ENCODE measurements at regions not wholly inside any gene's neighbourhood (a gene's known extent, or its start where the extent isn't known, plus 50 kb on each side); places are given as distances from the start of the nearest gene placed in this dataset.

DNA sequence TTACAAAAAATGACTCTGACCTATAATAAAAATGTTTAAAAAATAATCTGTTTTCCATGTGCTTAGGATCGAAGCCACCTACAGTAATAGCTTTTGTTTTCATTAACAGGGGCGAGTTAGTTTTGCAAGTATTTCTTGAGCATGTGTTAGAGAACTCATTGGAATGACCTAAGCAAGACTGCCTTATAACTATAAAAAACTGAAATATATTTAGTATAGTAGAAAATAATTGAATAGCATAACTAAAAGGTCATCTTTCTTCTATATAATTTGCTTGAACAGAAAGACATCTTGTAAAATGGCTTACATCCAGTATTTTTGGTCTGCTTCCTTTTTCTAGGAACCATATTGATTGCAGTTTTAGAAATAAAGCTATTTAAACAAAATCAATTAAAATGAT lies 241.5 kb upstream of the NRIP1 start:
- TF ChIP-seq CTCF (IDR thresholded peaks at IDR 0.05) (no peak), POLR2A (IDR thresholded peaks at IDR 0.05) (no peak)

Data from heart left ventricle (tissue), 13 donors.